T-cell (primary cell): ENCODE measurements at regions not wholly inside any gene's neighbourhood (a gene's known extent, or its start where the extent isn't known, plus 50 kb on each side); places are given as distances from the start of the nearest gene placed in this dataset.

ENCODE experiments used
- ATAC-seq, 4 experiments: fragments of 200-7000 bp in 3 of 4; fragments of 150-1000 bp in 1 of 4; cut with Tn5 transposase; replicated peaks in 1 of 4; 1 replicate in 3 of 4; 2 replicates in 1 of 4; pipeline ENCODE4 v1.10.0; 2021; ENCODE audit warnings: moderate library complexity in 3 of 4, mild to moderate bottlenecking in 2 of 4, moderate number of reproducible peaks in 1 of 4
- CTCF ChIA-PET, 2 donors: fragments of 300-600 bp; sonication (Branson Sonifier 250); formaldehyde crosslinking; loops; one replicate each; lab custom pipeline; 2022; ENCODE audit warnings: antibody characterized with exemption in 2 of 2; lab: Charles Lee
- POLR2A ChIA-PET, 2 donors: fragments of 300-600 bp; sonication (Branson Sonifier 250); formaldehyde crosslinking; loops; one replicate each; lab custom pipeline; 2022; ENCODE audit warnings: antibody characterized with exemption in 2 of 2; lab: Charles Lee
- DNase-seq, 35 experiments: peaks; one replicate each; pipeline versions ENCODE4 v3.0.0 to v3.0.0-alpha.2; 2013 to 2023
- H3K27ac ChIP-seq: one replicate; pipeline ENCODE4 v1.5.1; 2013; ENCODE audit warnings: low read length
- H3K27me3 ChIP-seq, 2 experiments: replicated peaks in 1 of 2; 1 replicate in 1 of 2; 2 replicates in 1 of 2; pipeline versions ENCODE4 v1.6.1 to v1.7.0; 2013; ENCODE audit warnings: low read length in 1 of 2, mixed read lengths in 1 of 2; ENCODE audit not compliant: control insufficient read depth in 2 of 2, insufficient read depth in 2 of 2; ENCODE audit errors: extremely low read depth in 1 of 2
- H3K36me3 ChIP-seq, 2 donors: 1 replicate in 1 of 2; 2 replicates in 1 of 2; pipeline versions ENCODE4 v1.6.1 to v1.7.0; 2013; ENCODE audit warnings: low read length in 1 of 2; ENCODE audit not compliant: control insufficient read depth in 2 of 2, insufficient read depth in 1 of 2; ENCODE audit errors: extremely low read depth in 1 of 2
- H3K4me1 ChIP-seq, 2 experiments: 1 replicate in 1 of 2; 2 replicates in 1 of 2; pipeline versions ENCODE4 v1.6.1 to v1.7.0; 2013; ENCODE audit warnings: low read length in 2 of 2, mixed read lengths in 1 of 2; ENCODE audit not compliant: insufficient read depth in 2 of 2, control insufficient read depth in 1 of 2; ENCODE audit errors: extremely low read depth in 1 of 2
- H3K4me3 ChIP-seq, 2 donors: 1 replicate in 1 of 2; 2 replicates in 1 of 2; pipeline versions ENCODE4 v1.5.1 to v1.7.0; 2013; ENCODE audit warnings: mild to moderate bottlenecking in 2 of 2, low read length in 1 of 2, moderate library complexity in 1 of 2; ENCODE audit not compliant: control insufficient read depth in 1 of 2; ENCODE audit errors: extremely low read depth in 1 of 2
- H3K9me3 ChIP-seq: 2 replicates; pipeline ENCODE4 v1.7.0; 2013
- H3K27ac Mint-ChIP-seq, 2 donors: one replicate each; pipeline ENCODE4 v1.8.0; 2020 to 2021; ENCODE audit warnings: mild to moderate bottlenecking in 2 of 2, mixed read lengths in 2 of 2
- H3K27me3 Mint-ChIP-seq, 2 donors: one replicate each; pipeline ENCODE4 v1.8.0; 2021 to 2022; ENCODE audit warnings: mixed read lengths in 2 of 2
- H3K36me3 Mint-ChIP-seq: one replicate; pipeline ENCODE4 v1.8.0; 2021; ENCODE audit warnings: mixed read lengths
- H3K4me1 Mint-ChIP-seq, 3 donors: one replicate each; pipeline ENCODE4 v1.8.0; 2020 to 2022; ENCODE audit warnings: mixed read lengths in 3 of 3, mild to moderate bottlenecking in 1 of 3
- H3K4me3 Mint-ChIP-seq, 3 donors: one replicate each; pipeline ENCODE4 v1.8.0; 2020 to 2022; ENCODE audit warnings: mild to moderate bottlenecking in 3 of 3, mixed read lengths in 3 of 3, moderate library complexity in 3 of 3
- H3K9me3 Mint-ChIP-seq, 3 donors: one replicate each; pipeline ENCODE4 v1.8.0; 2020 to 2022; ENCODE audit warnings: mixed read lengths in 3 of 3
- WGBS: methylation state at CpG from one replicate; pipeline ENCODE4 v1.1.5; 2013; ENCODE audit warnings: missing lambda C conversion rate; ENCODE audit not compliant: insufficient coverage; 5-methylcytosine and 5-hydroxymethylcytosine counted together

- Mint-ChIP-seq H3K36me3 (no peaks in the 10 kb centered on the region), H3K4me3 (no peak overlapping the region), H3K4me1 (no peaks in the 10 kb centered on the region), H3K9me3 (peaks cover 2 to 20% (median 4%) of the 10 kb centered on the region in 3 donors), H3K27ac (no peak overlapping the region), H3K27me3 (no peaks in the 10 kb centered on the region)
- WGBS: no CpG with 5 or more reads among the region's 3 CpGs
- ATAC-seq: no peak
- no peak for DNase-seq
- no peak overlapping the region for H3K4me3 ChIP-seq
- H3K9me3 ChIP-seq: no peaks in the 10 kb centered on the region
- no peaks in the 10 kb centered on the region for H3K27me3 ChIP-seq
- POLR2A ChIA-PET: interaction anchor here in 1 of 2 donors (0.6 kb wide), 1 partner anchor 167 kb away, joined by 5 read pairs; no protein-coding TSS in a partner anchor
- no peak overlapping the region for H3K27ac ChIP-seq
- H3K4me1 ChIP-seq: no peaks in the 10 kb centered on the region
- CTCF ChIA-PET: interaction anchor here in 1 of 2 donors (0.7 kb wide), 1 partner anchor 28 kb away, joined by 8 read pairs; no protein-coding TSS in a partner anchor
- H3K36me3 ChIP-seq: no peaks in the 10 kb centered on the region
These were observed 785.0 kb downstream of the SLITRK5 start for GRCh38 chr13:88456151-88456550.

DNA sequence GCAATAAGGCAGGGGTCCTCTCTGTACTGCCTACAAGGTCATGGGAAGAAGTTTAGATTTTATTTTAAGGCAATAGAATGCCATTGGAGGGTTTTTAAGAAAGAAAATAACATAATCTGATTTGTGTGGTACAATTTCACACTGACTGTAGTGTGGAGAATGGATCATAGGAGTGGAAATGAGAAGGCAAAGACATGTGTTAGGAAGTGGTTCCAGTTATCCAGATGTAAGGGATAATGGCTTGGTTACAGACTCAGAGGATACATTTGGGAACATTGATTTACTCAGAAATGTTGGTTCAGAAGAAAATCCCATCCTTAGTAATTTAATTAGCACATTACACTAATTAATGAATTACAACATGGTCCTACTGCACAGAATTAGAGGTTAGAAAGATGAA lies 788.2 kb downstream of the SLITRK5 start:
- Mint-ChIP-seq H3K36me3 (no peaks in the 10 kb centered on the region), H3K4me3 (no peak overlapping the region), H3K27ac (no peak overlapping the region), H3K27me3 (no peaks in the 10 kb centered on the region), H3K4me1 (no peaks in the 10 kb centered on the region), H3K9me3 (peaks cover 2 to 15% (median 8%) of the 10 kb centered on the region in 3 donors)
- Histone ChIP-seq H3K36me3 (no peaks in the 10 kb centered on the region), H3K27ac (no peak overlapping the region), H3K9me3 (no peaks in the 10 kb centered on the region), H3K4me3 (no peak overlapping the region), H3K27me3 (no peaks in the 10 kb centered on the region), H3K4me1 (no peaks in the 10 kb centered on the region)
- DNase-seq (no peak), ATAC-seq (no peak)
- ChIA-PET POLR2A (no interaction called here), CTCF (no interaction called here)

DNA sequence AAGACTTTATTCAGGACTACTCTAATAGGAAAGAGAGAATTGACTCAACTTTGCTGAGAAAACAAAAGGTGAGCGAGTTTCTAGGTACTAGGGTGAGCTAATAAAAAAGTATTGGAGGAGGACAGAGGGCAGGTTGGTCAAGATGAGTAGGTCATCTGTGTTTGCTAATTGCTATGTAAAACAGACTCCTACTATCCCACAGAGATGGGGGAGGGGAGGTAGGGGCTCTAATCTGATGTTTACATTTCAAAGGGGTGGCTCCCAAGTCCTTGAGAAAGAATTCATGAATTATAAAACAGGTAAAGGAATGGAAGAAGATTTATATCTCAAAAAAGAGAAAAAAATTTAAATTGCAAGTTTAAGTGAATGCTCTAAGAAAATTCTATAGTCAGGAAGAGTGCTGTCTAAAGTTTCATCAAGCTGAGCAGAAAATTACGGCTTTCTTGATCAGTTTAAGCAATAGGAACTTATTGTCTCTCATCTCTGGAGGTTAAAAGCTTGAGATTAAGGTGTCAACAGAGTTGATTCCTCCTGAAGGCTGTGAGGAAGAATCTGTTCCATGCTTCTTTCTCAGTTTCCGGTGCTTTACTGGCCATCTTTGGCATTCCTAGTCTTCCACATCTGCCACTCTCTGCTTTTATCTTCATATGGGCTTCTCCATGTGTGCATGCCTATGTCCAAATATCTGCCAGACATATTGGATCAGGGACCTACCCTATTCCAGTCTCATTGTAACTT lies 790.3 kb downstream of the SLITRK5 start:
- Mint-ChIP-seq H3K36me3 (no peaks in the 10 kb centered on the region), H3K9me3 (peaks cover 0 to 11% (median 4%) of the 10 kb centered on the region in 3 donors), H3K4me3 (no peak overlapping the region), H3K27ac (no peak overlapping the region), H3K27me3 (no peaks in the 10 kb centered on the region), H3K4me1 (no peaks in the 10 kb centered on the region)
- WGBS: no CpG with 5 or more reads among the region's 3 CpGs
- H3K27ac ChIP-seq: no peak overlapping the region
- H3K4me3 ChIP-seq: no peak overlapping the region
- ATAC-seq (no peak), DNase-seq (no peak)
- ChIA-PET CTCF (no interaction called here), POLR2A (no interaction called here)
- no peaks in the 10 kb centered on the region for H3K27me3 ChIP-seq
- no peaks in the 10 kb centered on the region for H3K4me1 ChIP-seq
- no peaks in the 10 kb centered on the region for H3K9me3 ChIP-seq
- no peaks in the 10 kb centered on the region for H3K36me3 ChIP-seq

DNA sequence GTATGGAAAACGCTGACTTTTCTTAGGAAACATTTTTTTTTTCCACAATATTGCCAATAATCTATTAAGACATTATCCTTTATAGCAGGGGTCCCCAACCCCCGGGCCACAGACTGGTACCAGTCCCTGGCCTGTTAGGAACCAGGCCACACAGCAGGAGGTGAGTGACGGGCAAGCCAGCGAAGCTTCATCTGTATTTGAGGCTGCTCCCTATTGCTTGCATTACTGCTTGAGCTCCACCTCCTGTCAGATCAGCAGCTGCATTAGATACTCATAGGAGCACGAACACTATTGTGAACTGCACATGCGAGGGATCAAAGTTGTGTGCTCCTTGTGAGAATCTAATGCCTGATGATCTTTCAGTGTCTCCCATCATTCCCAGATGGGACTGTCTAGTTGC lies 793.7 kb downstream of the SLITRK5 start:
- H3K9me3 Mint-ChIP-seq: peaks cover 0 to 7% (median 4%) of the 10 kb centered on the region in 3 donors
- Histone ChIP-seq H3K36me3 (no peaks in the 10 kb centered on the region), H3K9me3 (no peaks in the 10 kb centered on the region), H3K27me3 (no peaks in the 10 kb centered on the region), H3K4me3 (no peak overlapping the region), H3K27ac (no peak overlapping the region), H3K4me1 (no peaks in the 10 kb centered on the region)
- H3K4me3 Mint-ChIP-seq: no peak overlapping the region
- WGBS: 84% methylated on average over 4 of the region's 6 CpGs
- CTCF ChIA-PET: no interaction called here
- DNase-seq (no peak), ATAC-seq (no peak)
- H3K4me1 Mint-ChIP-seq: no peaks in the 10 kb centered on the region
- no peaks in the 10 kb centered on the region for H3K27me3 Mint-ChIP-seq
- no peak overlapping the region for H3K27ac Mint-ChIP-seq
- POLR2A ChIA-PET: no interaction called here
- no peaks in the 10 kb centered on the region for H3K36me3 Mint-ChIP-seq

DNA sequence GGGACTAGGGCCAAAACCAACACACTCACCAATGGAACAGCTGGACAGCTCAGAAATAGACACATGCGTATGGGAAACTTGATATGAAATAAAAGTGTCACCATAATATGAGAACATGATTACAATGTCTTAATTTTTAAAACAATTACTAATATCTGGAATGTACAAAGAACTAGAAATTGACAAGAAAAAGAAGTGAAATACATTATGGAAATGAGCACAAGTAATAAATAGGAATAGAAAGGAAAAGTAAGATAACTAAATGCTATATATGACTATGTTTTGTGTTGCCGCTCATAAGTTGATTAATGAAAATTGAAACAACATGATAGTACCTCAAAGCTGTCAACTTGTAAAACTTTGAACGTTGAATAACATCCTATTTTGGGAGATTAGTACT lies 801.1 kb downstream of the SLITRK5 start:
- Histone ChIP-seq H3K9me3 (no peaks in the 10 kb centered on the region), H3K4me3 (no peak overlapping the region), H3K36me3 (no peaks in the 10 kb centered on the region), H3K4me1 (no peaks in the 10 kb centered on the region), H3K27me3 (no peaks in the 10 kb centered on the region), H3K27ac (no peak overlapping the region)
- WGBS: 40% methylated on average over 1 of the region's 3 CpGs
- Mint-ChIP-seq H3K4me1 (no peaks in the 10 kb centered on the region), H3K4me3 (no peak overlapping the region), H3K27ac (no peak overlapping the region), H3K27me3 (no peaks in the 10 kb centered on the region), H3K9me3 (peaks cover 0 to 4% (median 0%) of the 10 kb centered on the region in 3 donors), H3K36me3 (no peaks in the 10 kb centered on the region)
- ATAC-seq (no peak), DNase-seq (no peak)
- POLR2A ChIA-PET: no interaction called here
- CTCF ChIA-PET: no interaction called here

DNA sequence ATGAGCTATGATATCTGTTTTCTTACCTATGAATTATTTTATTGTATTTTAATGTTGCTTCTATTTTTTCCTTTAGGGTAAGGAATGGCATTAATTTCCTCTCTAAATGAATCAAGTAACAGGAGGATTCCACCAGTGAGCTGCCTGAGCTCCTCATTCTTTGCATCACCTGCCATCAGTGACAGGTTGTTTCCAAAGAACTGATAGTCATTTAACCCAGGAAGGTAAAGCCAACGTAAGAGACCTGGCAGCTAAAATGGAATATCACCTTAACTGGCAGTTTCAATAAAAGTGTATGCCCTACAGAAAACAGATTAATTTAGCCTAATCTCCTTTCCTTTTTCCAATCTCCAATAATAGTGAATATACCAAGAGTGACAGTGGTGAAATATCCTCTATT lies 812.0 kb downstream of the SLITRK5 start:
- WGBS: no CpG with 5 or more reads among the region's 1 CpG
- no peak overlapping the region for H3K4me3 Mint-ChIP-seq
- no peak for DNase-seq

More for the DNA sequence above, 812.0 kb downstream of the SLITRK5 start:
- no peaks in the 10 kb centered on the region for H3K4me1 Mint-ChIP-seq
- POLR2A ChIA-PET: no interaction called here
- Histone ChIP-seq H3K36me3 (no peaks in the 10 kb centered on the region), H3K9me3 (no peaks in the 10 kb centered on the region), H3K4me3 (no peak overlapping the region), H3K4me1 (no peaks in the 10 kb centered on the region), H3K27me3 (no peaks in the 10 kb centered on the region), H3K27ac (no peak overlapping the region)
- no peak for ATAC-seq
- CTCF ChIA-PET: no interaction called here
- H3K36me3 Mint-ChIP-seq: no peaks in the 10 kb centered on the region
- no peaks in the 10 kb centered on the region for H3K27me3 Mint-ChIP-seq
- H3K27ac Mint-ChIP-seq: no peak overlapping the region
- H3K9me3 Mint-ChIP-seq: peaks cover 16 to 21% (median 17%) of the 10 kb centered on the region in 3 donors
